Adrenal gland (tissue), 5 donors: ENCODE measurements at regions not wholly inside any gene's neighbourhood (a gene's known extent, or its start where the extent isn't known, plus 50 kb on each side); places are given as distances from the start of the nearest gene placed in this dataset.

Experiments
- CTCF ChIP-seq, 6 experiments: fragments of 450-650 bp in 4 of 6; fragments of 200-600 bp in 2 of 6; sonication (generic) in 1 of 6; IDR thresholded peaks; 1 replicate in 5 of 6; 2 replicates in 1 of 6; pipeline versions ENCODE4 v1.5.1 to v1.8.0; 2016 to 2021; ENCODE audit warnings: antibody characterized with exemption in 6 of 6, mild to moderate bottlenecking in 2 of 6, moderate library complexity in 1 of 6
- POLR2A ChIP-seq, 2 donors: fragments of 450-650 bp; IDR thresholded peaks; one replicate each; pipeline ENCODE4 v1.6.1; 2017; ENCODE audit warnings: antibody characterized with exemption in 2 of 2, mild to moderate bottlenecking in 2 of 2, moderate library complexity in 1 of 2
- donor health status: DM: no; HTN: no; CAD: no.

- TF ChIP-seq CTCF (IDR thresholded peaks at IDR 0.05) (no peak), POLR2A (IDR thresholded peaks at IDR 0.05) (no peak)
Measured at GRCh38 chr9:2292733-2293132, 277.6 kb downstream of the SMARCA2 start.
